ENCODE measurements at regions not wholly inside any gene's neighbourhood (a gene's known extent, or its start where the extent isn't known, plus 50 kb on each side); places are given as distances from the start of the nearest gene placed in this dataset.

DNA sequence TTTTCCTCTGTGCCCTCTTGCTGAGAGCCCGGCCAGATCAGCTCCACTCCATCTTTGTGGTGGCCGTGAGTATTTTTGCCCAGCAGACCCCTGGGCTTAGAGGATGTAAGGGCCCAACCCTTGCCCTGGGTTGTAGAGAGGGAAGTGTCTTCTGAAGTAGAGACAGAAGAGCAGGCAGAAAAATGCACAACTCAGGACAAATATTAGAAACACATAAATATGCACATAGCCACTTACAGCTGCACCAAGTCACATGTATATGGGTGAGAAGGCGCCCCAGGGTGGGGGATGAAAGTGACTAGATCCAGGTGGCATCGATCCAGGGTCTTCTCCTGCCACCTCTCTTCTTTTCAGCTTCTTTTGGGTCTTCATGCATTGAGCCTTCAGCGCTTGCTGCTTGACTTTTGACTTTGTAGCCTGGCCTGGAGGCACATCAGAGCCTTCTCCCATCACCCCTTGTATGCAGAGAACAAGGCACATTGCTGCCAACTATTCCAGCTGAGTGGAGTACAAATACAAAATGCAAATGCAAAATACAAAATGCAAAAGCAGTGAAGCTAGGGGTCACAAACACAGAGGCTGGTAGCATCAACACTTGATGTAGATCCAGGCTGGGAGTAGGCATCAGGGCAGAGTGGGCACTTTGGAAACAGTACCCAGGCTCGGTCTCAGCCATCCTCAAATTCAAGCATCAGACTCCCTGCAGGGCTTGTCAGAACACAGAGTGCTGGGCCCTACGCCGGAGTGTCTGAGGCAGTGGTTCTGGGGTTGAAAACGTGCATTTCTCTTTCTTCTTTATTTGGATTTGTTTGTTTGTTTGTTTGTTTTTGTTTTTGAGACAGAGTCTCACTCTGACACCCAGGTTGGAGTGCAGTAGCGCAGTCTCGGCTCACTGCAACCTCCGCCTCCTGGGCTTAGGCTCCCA lies 133.0 kb downstream of the ASB7 start:
- TF ChIP-seq, protein P1, sequence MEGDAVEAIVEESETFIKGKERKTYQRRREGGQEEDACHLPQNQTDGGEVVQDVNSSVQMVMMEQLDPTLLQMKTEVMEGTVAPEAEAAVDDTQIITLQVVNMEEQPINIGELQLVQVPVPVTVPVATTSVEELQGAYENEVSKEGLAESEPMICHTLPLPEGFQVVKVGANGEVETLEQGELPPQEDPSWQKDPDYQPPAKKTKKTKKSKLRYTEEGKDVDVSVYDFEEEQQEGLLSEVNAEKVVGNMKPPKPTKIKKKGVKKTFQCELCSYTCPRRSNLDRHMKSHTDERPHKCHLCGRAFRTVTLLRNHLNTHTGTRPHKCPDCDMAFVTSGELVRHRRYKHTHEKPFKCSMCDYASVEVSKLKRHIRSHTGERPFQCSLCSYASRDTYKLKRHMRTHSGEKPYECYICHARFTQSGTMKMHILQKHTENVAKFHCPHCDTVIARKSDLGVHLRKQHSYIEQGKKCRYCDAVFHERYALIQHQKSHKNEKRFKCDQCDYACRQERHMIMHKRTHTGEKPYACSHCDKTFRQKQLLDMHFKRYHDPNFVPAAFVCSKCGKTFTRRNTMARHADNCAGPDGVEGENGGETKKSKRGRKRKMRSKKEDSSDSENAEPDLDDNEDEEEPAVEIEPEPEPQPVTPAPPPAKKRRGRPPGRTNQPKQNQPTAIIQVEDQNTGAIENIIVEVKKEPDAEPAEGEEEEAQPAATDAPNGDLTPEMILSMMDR (IDR thresholded peaks at IDR 0.05; ENCODE audit: borderline replicate concordance, extremely low read depth, low read length, poor library complexity, severe bottlenecking): no peak
- no peak for TF ChIP-seq EZH2 (IDR thresholded peaks at IDR 0.05; ENCODE audit: borderline replicate concordance, low read depth, low read length, severe bottlenecking)
